Smooth muscle cell (in vitro differentiated cells): ENCODE measurements at regions not wholly inside any gene's neighbourhood (a gene's known extent, or its start where the extent isn't known, plus 50 kb on each side); places are given as distances from the start of the nearest gene placed in this dataset.
"Not testable (repeated sequence)": the region's sequence is repeated elsewhere in the genome, so short reads cannot be mapped to it uniquely, and the experiment has no call there.

ENCODE experiments used
- DNase-seq: peaks from one replicate; lab custom pipeline; 2025; ENCODE audit not compliant: unreplicated experiment; lab: John Stamatoyannopoulos, UW
- H2AFZ ChIP-seq: fragments of 200-600 bp; sonication (generic); 2 replicates; pipeline ENCODE4 v1.6.0; 2016; ENCODE audit warnings: antibody characterized with exemption, low read depth, mild to moderate bottlenecking
- H3F3A ChIP-seq: fragments of 200-600 bp; sonication (generic); 2 replicates; pipeline ENCODE4 v1.6.0; 2017; ENCODE audit warnings: antibody characterized with exemption, low read depth
- H3K27ac ChIP-seq: fragments of 200-600 bp; sonication (generic); 2 replicates; pipeline ENCODE4 v1.5.1; 2016; ENCODE audit warnings: low read depth, mild to moderate bottlenecking
- H3K27me3 ChIP-seq: fragments of 200-600 bp; sonication (generic); 2 replicates; pipeline ENCODE4 v1.6.1; 2016; ENCODE audit warnings: low read depth, mild to moderate bottlenecking
- H3K36me3 ChIP-seq: fragments of 200-600 bp; sonication (generic); 2 replicates; pipeline ENCODE4 v1.5.1; 2016; ENCODE audit warnings: low read depth
- H3K4me1 ChIP-seq: fragments of 200-600 bp; sonication (generic); 2 replicates; pipeline ENCODE4 v1.5.1; 2016; ENCODE audit warnings: low read depth
- H3K4me2 ChIP-seq: fragments of 200-600 bp; sonication (generic); 2 replicates; pipeline ENCODE4 v1.6.0; 2016; ENCODE audit warnings: mild to moderate bottlenecking
- H3K4me3 ChIP-seq: fragments of 200-600 bp; sonication (generic); 2 replicates; pipeline ENCODE4 v1.5.1; 2016; ENCODE audit warnings: mild to moderate bottlenecking
- H3K79me2 ChIP-seq: fragments of 200-600 bp; sonication (generic); 2 replicates; pipeline ENCODE4 v1.6.0; 2016; ENCODE audit warnings: low read depth, mild to moderate bottlenecking
- H3K9ac ChIP-seq: fragments of 200-600 bp; sonication (generic); 2 replicates; pipeline ENCODE4 v1.6.0; 2016; ENCODE audit warnings: low read depth
- H3K9me3 ChIP-seq: fragments of 200-600 bp; sonication (generic); replicated peaks from 2 replicates; pipeline ENCODE4 v1.5.1; 2016; ENCODE audit warnings: low read depth
- H4K20me1 ChIP-seq: fragments of 200-600 bp; sonication (generic); 2 replicates; pipeline ENCODE4 v1.6.0; 2016; ENCODE audit warnings: low read depth
- CTCF ChIP-seq: fragments of 200-600 bp; sonication (generic); IDR thresholded peaks from 2 replicates; pipeline ENCODE4 v1.5.1; 2017; ENCODE audit warnings: borderline replicate concordance, mild to moderate bottlenecking, antibody characterized with exemption; ENCODE audit not compliant: insufficient read depth, poor library complexity, severe bottlenecking
- WGBS: methylation state at CpG from one replicate; pipeline ENCODE4 v1.1.7; 2016; ENCODE audit warnings: low lambda C conversion rate; 5-methylcytosine and 5-hydroxymethylcytosine counted together

- Histone ChIP-seq H3K36me3 (no peaks in the 10 kb centered on the region), H3F3A (no peaks in the 10 kb centered on the region), H3K4me2 (no peak overlapping the region), H3K27me3 (no peaks in the 10 kb centered on the region), H4K20me1 (no peaks in the 10 kb centered on the region), H3K4me1 (no peaks in the 10 kb centered on the region), H2AFZ (no peak overlapping the region), H3K79me2 (no peaks in the 10 kb centered on the region), H3K9ac (no peak overlapping the region), H3K4me3 (no peak overlapping the region), H3K27ac (no peak overlapping the region), H3K9me3 (no peaks in the 10 kb centered on the region)
- no peak for DNase-seq
- no peak for TF ChIP-seq CTCF
Observed at GRCh38 chr12:88816201-88816600, 235.9 kb upstream of the KITLG start.

DNA sequence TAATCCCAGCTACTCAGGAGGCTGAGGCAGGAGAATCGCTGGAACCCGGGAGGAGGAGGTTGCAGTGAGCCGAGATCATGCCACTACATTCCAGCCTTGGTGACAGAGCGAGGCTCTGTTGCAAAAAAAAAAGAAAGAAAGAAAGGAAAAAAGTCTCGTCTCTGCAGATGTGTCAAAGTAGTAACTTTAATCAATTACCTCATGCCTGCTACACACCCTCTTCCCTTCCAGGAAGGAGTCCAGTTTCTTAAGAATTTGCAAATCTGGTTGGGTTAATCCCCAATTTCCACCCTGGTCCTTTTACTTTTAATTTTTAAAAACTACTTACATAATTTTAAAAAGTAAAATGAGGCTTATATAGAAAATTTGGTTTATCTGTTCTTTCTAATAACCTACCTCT, 234.5 kb upstream of the KITLG start:
- H2AFZ ChIP-seq, result no peak overlapping the region
- 91% methylated on average over 5 of the region's 5 CpGs for WGBS
- no peak for TF ChIP-seq CTCF
- H3K27ac ChIP-seq, result no peak overlapping the region
- H3K79me2 ChIP-seq, result no peaks in the 10 kb centered on the region
- H3K9me3 ChIP-seq, result no peaks in the 10 kb centered on the region
- H3F3A ChIP-seq, result no peaks in the 10 kb centered on the region
- H3K4me3 ChIP-seq, result no peak overlapping the region
- no peak for DNase-seq
- no peaks in the 10 kb centered on the region for H4K20me1 ChIP-seq
- no peak overlapping the region for H3K9ac ChIP-seq
- no peaks in the 10 kb centered on the region for H3K27me3 ChIP-seq
- H3K4me2 ChIP-seq, result no peak overlapping the region
- H3K36me3 ChIP-seq, result no peaks in the 10 kb centered on the region
- no peaks in the 10 kb centered on the region for H3K4me1 ChIP-seq

GRCh38 chr12:88812610-88813009, 232.3 kb upstream of the KITLG start:
- no peak overlapping the region for H2AFZ ChIP-seq
- H3K27ac ChIP-seq, result no peak overlapping the region
- no peaks in the 10 kb centered on the region for H3K27me3 ChIP-seq
- no peaks in the 10 kb centered on the region for H3K4me1 ChIP-seq
- H3K36me3 ChIP-seq, result no peaks in the 10 kb centered on the region
- no peak overlapping the region for H3K4me3 ChIP-seq
- H3F3A ChIP-seq, result no peaks in the 10 kb centered on the region
- H3K9me3 ChIP-seq, result no peaks in the 10 kb centered on the region
- no peaks in the 10 kb centered on the region for H3K79me2 ChIP-seq
- H3K9ac ChIP-seq, result no peak overlapping the region
- DNase-seq, result no peak
- no peak for TF ChIP-seq CTCF
- 97% methylated on average over 1 of the region's 1 CpG for WGBS
- no peak overlapping the region for H3K4me2 ChIP-seq
- no peaks in the 10 kb centered on the region for H4K20me1 ChIP-seq

DNA sequence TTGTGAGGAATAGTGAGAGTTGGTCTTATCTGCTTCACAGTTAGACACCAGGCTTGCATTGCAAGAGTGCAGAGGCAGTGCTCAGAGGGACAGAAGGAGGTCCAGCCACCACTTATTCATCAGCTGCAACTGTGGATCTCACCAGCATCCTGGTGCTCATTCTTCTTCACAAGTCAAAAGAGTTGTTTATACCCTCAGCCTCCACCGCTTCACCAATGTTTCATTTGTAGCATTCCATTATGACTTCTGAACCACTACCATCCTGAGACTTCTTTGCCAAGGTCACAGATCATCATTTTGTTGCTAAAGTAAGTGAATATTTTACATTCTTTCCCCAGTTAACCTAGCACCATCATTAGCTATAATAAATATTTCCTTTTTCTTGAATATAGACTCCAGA, 230.5 kb upstream of the KITLG start:
- H3K79me2 ChIP-seq, result no peaks in the 10 kb centered on the region
- DNase-seq, result no peak
- H3K9me3 ChIP-seq, result no peaks in the 10 kb centered on the region
- H3K27me3 ChIP-seq, result no peaks in the 10 kb centered on the region
- H3K4me1 ChIP-seq, result no peaks in the 10 kb centered on the region
- no peak overlapping the region for H3K9ac ChIP-seq
- H3K36me3 ChIP-seq, result no peaks in the 10 kb centered on the region
- H4K20me1 ChIP-seq, result no peaks in the 10 kb centered on the region
- H3K4me3 ChIP-seq, result no peak overlapping the region
- WGBS, result 94% methylated on average over 1 of the region's 1 CpG
- H3K27ac ChIP-seq, result no peak overlapping the region
- no peaks in the 10 kb centered on the region for H3F3A ChIP-seq
- no peak for TF ChIP-seq CTCF
- no peak overlapping the region for H3K4me2 ChIP-seq
- no peak overlapping the region for H2AFZ ChIP-seq

GRCh38 chr12:88809841-88810240, 229.6 kb upstream of the KITLG start:
- 87% methylated on average over 1 of the region's 1 CpG for WGBS
- H3F3A ChIP-seq, H3K4me2 ChIP-seq, DNase-seq, H3K9me3 ChIP-seq, H4K20me1 ChIP-seq, H3K79me2 ChIP-seq, H3K4me3 ChIP-seq, H2AFZ ChIP-seq, H3K27me3 ChIP-seq, H3K36me3 ChIP-seq, H3K27ac ChIP-seq, H3K4me1 ChIP-seq, H3K9ac ChIP-seq: not testable (repeated sequence)
